ENCODE measurements at regions not wholly inside any gene's neighbourhood (a gene's known extent, or its start where the extent isn't known, plus 50 kb on each side); places are given as distances from the start of the nearest gene placed in this dataset.

DNA sequence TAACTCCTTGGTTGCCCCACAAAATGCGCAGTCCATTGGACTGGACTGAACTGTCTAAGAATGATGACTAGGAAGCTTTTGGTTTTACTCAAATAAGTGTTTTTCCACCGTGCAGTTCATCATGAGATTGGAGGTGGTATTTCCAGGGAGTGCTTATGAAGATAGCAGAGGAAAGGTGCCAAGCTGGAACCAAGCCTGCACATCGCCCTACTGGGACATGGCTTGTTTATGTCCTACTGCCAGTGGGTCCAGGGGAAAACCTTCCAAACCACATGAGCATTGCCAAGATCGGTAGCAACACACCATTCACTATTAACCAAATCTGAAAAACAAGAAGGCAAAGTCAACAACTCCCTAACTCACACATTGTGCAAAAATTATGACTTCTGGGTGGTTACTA, 54.7 kb upstream of the DSCAM start:
- DNase-seq = peak; percentile 34

DNA sequence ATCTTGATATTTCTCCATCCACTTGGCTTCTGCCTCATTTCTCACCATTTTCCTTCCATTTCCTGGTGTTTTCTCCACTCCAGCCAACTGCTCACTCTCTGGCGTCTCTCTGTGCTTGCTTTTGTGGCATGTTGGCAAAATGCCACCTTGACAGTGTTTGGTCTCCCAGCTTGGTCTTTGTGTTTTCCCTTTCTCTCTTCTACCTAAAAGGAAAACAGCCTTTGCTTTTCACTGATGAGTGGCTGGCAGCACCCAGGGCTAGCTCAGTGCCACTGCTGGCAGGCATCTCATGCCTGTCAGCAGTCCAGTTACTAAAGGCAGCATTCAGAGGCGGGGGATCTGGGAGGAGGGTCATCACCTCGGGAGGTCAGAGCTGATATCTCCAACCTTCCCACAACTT, 55.3 kb upstream of the DSCAM start:
- peak; percentile 91 for DNase-seq

DNA sequence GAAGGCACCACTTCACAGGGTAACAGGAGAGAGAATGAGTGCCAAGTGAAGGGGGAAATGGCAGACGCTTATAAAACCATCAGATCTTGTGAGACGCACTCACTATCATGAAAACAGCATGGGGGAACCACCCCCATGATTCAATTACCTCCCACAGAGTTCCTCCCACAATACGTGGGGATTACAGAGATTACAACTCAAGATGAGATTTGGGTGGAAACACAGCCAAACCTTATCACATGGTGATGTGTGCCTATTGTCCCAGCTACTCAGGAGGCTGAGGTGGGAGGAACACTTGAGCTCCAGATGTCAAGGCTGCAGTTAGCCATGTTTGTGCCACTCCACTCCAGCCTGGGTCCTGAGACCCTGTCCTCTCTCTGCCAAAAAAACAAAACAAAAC, 56.0 kb upstream of the DSCAM start:
- no peak for DNase-seq

DNA sequence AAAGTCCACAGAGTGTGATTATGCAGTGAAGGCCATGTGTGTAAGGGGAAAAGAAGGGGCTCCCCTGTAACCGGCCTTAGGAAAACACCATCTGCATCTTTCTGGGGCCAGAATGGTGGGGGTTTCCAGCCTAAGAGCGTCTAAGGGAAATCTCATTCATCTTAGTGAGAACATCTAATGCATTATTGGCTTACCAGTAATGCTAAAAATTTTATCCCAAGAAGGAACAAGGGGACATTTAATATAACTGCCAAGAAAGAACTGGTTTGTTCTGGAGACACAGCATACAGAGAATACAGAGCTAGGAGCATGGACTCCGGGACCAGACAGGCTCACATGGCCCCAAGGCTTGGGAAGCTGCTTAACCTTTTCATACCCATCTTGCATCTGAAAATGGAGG, 58.3 kb upstream of the DSCAM start:
- no peak for DNase-seq

DNA sequence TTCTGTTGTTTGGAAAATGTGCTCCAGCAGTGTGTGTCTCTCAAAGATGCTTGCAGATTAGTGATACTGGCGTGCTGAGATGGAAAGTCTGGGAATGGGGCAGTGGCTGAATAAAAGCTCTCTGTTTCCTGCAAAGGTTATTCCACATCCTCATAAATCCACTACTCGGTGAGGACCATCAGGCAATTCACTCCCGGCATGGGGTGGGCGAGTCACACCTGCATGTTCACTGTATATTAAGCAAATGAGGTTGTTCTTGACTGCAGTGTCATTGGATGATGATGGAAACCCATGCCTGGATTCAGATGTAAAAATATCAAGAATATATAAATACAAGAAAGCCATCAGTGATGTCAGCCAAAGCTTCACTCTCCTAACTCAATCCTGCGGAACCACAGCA, 65.4 kb upstream of the DSCAM start:
- no peak for DNase-seq

DNA sequence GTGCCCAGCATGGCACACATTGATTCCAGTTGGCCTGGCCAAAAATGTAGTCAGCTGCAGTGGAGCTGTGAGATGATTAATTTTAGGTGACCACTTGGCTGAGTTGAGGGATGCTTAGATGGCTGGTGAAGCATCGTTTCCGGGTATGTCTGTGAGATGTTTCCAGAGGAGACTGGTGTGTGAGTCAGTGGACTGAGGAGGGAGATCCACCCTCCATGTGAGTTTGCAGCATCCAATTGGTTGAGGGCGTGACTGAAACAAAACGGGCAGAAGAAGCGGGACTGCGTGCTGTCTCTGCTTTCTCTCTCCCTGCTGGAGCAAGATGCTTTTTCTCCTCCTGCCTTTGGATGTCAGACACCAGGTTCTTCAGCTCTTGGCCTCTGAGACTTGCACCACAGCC, 68.2 kb upstream of the DSCAM start:
- DNase-seq = no peak

DNA sequence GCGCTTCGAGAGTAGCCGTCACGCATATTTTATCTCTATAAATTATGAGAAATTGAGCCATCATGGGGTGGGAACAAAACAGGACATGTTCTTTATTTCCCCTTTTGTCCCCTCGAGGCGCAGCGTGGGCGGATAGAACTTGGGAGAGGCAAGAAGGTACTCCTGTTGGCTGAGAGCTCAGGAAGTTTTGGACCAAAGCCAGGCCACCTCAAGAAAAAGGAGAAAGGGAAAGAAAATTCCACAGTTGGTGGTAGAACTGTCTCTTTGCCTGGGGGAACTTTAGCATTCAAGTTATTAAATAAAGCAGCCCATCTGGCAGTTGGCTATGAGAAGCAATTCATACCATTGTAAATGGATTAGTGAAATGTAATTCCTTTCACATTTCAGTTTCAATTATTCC, 76.4 kb upstream of the DSCAM start:
- DNase-seq = no peak

DNA sequence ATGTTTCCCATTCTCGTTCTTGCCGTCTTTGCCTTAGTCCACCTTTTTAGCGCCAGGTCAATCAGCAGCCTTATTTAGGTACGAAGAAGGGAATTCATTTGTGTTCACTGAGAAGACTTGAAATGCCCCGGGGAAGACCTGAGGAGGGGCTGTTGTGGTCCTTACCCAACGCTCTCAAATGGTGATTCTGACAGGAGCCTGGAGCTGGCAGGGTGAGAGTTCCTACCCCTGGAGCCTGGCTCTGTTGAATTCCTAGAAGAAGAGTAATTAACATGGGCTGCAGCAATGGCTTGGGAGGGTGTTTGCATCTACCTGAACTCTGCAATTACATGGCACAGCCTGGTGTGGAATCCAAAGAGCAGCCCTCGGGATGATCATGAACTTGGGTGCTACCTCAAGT, 76.9 kb upstream of the DSCAM start:
- DNase-seq = no peak

DNA sequence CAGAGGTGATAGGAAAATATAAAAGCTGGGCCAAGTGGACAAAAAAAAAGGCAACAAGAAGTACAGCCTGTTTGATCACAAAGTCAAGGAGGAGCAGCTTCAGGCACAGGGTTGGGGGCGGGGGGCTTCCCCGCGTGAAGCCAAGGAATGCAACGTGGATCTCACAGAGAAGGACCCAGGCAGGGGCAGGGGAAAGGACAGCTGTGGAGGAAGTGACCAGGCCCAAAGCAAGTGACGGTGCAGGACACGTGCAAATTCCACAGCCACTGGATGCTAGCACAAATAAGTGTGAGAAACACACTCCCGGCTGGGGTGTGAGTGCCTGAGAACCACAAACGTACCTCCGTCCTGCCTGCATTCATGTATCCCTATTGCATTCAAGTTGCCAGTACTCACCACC, 77.7 kb upstream of the DSCAM start:
- DNase-seq = no peak

DNA sequence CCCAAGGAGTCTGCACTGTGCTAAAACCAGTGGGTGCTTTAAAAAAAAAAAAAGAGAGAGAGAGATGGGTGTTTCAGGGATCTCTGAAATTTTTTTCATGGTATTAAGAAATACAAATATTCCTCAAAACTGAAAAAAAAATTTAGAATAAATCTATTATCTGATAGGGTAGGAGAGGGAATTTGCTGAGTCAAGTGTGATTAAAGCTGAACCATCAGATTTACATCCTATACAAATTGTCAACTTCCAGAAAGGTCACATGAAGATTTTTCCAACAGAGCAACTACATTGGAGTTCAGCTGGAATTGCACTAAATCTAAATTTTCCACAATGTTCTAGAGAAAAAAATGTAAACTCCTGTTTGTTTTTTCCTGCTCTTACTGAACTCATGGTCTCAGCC, 79.3 kb upstream of the DSCAM start:
- DNase-seq = no peak

DNA sequence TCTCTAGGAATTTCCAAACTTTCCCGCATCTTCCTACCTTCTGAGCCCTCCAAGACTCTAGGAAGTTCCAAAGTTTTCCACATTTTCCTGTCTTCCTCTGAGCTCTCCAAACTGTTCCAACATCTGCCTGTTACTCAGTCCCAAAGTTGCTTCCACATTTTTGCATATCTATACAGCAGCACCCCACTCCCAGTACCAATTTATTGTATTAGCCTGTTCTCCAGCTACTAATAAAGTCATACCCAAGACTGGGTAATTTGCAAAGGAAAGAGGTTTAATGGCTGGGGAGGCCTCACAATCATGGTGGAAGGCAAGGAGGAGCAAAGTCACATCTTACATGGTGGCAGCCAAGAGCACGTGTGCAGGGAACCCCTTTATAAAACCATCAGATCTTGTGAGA, 82.9 kb upstream of the DSCAM start:
- DNase-seq = no peak

DNA sequence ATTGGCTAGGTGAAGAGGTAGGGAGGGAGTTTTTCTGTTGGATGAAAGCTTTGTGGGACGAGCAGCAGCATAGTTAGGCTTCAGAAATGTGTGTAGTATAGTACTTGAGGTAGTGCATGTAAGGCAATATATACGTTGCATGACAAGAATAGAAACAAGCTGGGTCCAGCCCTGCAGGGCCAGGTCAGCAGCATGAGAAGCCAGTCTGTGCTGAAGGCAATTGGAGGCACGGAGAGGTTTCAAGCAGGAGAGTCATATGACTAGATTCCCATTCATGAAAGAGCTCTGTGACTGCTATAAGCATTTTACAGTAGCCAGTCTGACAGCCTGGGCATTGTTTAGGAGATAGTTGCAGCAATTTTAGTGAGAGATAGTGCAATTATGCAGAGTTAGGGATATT, 84.2 kb upstream of the DSCAM start:
- no peak for DNase-seq

DNA sequence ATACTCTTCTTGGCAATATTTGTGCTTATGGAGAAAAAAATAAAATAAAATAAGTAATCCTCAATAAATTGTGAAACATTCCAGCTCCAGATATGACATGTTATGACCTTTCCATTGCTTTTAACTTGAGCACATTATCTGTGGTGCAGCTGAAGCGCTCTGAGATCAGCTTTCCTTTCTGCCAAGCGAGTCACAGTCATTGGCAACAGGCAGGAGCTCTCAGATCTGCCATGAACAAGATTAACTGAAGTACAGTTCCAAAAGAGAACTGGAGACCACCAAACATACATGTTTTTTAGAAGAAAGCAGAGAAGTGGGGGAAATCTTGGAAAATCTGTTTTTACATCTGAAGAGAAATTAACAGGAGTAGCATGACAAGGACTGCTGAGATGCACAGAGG, 89.2 kb upstream of the DSCAM start:
- no peak for DNase-seq

DNA sequence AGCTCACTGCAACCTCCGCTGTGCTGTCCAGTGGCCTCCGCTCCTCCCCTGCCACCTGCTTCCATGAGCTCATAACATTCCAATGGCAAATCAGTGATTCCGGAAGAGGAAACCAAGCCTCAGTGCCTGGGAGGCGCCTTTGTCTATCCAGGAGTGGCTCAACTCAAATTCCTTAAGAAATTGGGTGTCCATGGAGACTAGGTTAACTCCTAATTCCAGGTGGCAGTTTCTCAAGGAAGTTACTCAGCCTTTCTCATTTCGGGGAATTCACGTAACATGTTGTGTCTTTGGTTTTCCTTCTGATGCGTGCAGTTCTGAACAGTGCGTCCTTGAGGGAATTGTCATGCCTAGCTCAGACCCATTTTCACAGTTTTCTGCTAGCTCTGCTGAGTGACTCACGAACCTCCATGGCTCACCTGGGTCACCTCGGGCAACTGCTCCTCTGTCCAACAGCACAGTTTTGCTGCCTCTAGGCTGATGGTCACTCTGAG, 89.9 kb upstream of the DSCAM start:
- no peak for DNase-seq

DNA sequence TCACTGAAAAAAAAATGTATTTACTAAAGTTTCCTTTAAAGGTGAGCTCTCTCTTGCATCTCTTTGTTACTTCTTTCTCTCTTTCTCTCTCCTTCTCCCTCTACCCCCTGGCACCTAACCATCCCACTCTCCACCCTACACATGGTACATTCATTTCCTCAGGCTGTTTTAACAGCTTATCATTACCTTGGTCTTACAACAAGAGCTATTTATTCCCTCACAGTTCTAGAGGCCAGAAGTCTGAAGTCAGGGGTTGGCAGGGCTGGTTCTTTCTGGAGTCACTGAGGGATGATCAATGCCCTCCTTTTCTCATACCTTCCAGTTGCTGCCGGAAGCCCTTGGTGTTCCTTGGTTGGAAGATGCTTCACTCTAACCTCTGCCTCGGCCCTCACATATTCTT, 91.1 kb upstream of the DSCAM start:
- DNase-seq = no peak

DNA sequence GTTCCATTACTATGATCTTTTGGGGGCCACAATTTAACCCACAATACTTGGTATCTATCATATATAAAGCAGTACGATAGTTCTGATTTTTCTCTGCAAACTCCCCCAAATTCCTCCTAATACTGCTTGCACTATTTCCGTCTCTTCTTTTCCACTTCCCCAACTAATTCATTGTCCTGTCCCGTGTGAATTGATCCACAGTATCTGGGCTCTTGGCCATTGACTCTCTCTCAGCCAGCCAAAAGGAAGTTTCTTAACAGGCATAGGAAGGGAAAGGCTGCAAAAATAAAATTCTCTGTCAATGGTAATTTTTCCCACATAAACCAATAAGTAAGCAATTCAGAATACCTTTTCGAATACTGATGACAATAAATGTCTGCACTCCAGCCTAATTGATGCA, 91.7 kb upstream of the DSCAM start:
- no peak for DNase-seq

DNA sequence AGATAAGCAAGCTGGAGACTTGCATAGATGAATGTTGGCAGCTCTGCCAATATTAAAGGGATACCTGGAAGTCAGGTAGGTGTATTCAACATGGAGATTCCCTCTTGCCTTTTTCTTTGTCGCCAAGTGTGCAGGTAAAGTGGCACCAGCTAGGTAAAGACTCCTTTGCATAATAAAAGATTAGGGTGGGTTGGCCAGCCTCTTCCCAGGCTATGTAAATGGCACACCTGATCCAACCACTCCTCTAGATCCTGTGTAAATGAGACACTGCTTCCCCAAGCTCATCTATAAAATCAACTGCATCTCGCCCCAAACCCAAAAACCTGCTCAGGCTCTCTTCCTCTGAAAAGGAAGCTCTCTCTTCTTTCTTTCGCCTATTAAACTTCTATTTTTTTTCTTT, 100.8 kb upstream of the DSCAM start:
- no peak for DNase-seq

DNA sequence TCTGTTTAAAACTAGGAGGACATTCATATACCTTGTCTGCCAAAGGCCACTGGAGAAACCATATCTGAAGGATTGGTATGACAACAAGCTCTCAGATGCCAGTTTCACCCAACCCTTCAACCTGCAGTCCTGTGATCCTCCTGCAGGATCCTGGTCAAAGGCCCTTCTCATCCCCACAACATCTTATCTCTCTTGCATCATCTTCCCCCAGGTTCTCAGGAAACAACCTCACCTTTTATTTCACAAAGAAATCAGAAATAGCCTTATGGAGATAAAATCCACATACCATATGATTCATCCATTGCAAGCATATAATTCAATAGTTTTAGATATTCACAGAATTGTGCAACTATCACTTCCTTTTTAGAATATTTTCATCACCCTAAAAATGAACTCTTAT, 104.0 kb upstream of the DSCAM start:
- DNase-seq = no peak

DNA sequence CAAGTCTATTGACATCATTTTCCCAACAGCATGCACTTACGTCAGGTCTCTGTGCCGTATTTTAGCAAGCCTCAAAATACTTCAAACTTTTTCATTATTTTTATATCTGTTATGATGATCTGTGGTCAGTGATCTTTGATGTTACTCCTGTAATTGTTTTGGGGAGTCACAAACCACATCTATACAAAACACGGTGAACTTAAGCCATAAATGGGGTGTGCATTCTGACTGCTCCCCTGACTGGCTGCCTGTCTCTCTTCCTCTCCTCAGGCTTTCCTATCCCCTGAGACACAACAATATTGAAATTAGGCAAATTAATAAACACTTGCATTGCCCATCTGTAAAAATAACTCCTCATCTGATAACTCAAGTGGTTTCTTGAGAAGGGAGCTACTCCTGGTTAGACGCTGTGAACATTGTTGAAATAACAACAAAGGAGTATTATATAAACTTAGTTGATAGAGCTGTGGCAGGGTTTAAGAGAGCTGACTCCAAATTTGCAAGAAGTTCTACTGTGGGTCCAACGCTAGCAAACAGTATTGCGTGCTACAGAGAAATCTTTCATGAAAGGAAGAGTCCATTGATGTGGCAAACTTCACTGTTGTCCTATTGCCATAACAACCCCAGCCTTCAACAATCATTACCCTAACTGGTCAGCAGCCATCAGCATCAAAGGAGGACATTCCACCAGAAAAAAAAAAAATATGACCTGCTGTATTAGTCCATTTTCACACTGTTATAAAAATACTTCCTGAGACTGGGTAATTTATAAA, 105.8 kb upstream of the DSCAM start:
- no peak for DNase-seq

DNA sequence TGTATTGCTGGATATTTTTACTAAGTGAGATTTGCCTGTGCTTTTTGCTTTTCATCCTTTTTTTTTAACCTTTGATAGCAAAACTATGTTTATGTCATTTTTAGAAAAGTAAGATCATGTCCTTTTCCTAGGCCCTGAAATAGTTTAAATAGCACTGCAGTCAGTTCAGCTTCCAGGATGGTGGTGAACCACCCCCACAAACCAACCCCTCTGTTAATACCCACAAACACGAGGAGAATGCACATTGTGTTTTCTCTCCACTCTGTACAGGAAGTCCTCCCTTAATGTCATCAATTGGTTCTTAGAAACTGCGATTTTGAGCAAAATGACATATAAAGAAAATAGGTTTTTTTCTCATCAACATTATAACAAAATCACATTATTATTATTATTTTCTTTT, 117.7 kb upstream of the DSCAM start:
- no peak for DNase-seq

DNA sequence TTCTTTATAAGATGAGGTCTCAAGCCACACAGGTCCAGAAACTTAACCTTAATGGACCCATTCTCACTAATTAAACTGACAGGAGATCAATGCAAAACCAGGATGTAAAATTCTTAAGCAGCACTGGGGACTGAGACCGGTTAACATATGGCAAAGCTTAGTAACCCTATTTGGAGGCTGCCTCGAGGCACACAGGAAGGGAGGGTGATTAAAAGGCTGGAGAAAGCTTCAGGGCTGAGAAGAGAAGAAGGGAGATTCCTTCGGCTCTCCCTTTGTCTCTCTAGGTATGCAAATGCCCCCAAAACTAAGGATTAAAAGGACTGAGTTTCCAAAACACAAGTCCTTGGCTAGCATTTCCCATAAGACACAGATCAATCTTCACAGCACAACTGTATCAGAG, 120.8 kb upstream of the DSCAM start:
- DNase-seq = no peak

DNA sequence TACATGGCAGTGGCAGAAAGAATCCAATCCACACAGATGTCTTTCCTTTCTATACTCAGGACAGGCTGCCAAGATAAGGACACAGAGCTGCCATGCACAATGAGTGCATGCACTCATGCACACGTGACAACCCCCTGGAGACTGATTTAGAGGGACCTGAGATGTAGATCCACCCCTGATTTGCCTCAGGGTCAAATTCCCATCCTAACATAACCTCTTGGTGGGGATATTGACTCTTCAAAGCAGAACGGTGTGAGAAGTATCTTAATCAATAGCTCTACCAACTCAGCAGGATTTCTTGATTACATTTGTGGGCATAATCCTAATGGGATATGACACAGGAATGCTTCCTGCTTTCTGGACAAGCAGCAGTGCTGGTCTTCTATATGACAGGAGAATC, 125.2 kb upstream of the DSCAM start:
- DNase-seq = no peak

DNA sequence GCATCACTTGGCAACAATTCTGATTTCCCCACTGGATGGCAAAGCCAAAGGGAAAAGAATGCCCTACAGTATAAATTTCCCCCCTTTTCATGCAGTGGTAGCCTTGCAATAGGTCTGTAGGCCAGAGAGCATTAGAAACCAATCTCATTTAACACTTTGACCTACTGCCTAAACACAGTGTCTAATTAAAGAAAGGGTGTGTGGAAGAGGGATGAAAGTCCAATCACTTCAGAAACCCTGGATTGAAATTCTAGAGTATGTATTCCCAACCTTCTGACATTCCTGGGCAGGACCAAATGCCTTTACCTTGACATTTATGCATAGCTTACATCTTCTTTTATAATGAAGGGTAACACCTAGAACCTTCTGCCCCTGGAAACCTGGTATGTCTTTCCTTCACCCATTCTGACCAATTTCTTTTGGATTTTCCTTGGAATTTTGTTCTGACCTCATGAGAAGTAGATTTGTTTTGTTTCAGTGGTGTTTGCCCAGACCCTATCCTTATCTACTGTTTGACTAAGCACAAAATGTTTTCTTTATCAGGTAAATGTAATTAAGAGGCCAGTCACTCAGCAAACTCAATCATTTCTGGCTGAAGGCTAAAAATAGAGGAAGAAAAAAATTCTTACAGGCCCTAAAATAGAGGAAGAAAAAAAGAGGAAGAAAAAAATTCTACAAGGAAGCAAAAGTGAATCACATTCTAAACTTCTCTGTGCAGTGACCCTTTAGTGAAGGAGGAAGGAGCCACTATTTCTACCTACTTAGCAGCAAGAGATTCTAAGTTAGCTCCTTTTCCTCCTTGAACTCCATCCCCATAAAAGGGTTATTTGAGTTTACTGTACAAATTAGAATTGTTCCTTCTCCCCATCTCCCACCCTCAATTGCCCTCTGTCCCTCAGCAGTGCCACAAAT, 129.5 kb upstream of the DSCAM start:
- no peak for DNase-seq

DNA sequence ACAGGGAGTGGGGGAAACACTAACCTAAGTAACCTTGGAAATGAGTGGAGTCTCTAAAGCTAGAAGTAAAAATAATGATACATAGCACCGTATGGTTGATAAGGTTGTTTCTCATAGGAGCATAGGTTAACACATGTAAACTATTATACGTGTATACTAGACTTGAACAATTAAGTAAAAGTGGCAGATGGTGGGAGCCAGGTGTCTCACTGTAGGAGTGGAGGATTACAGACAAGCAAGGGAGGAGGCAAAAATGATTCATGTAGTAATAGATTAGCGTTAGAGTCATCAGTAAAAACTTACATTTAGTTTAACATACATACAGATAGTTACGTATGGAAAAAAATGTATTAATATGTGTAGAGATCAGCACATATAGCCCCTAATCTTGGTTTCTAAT, 138.4 kb upstream of the DSCAM start:
- DNase-seq = no peak

All from COR-L47 (cell line).